ENCODE measurements at regions not wholly inside any gene's neighbourhood (a gene's known extent, or its start where the extent isn't known, plus 50 kb on each side); places are given as distances from the start of the nearest gene placed in this dataset.

- no peak for DNase-seq (ENCODE audit: low read depth, low spot score)
- H3K4me1 ChIP-seq (ENCODE audit: control insufficient read depth, insufficient read depth, low read length) = peaks cover 1% of the 10 kb centered on the region; the same call in 1 of the 2 replicates
- H3K9me3 ChIP-seq (ENCODE audit: control insufficient read depth, insufficient read depth, low read length) = no peaks in the 10 kb centered on the region
- no peak overlapping the region for H3K4me3 ChIP-seq (ENCODE audit: low read length)
- H3K36me3 ChIP-seq (ENCODE audit: control insufficient read depth, insufficient read depth, low read length) = no peaks in the 10 kb centered on the region
- no CpG with 5 or more reads among the region's 6 CpGs for WGBS (ENCODE audit: insufficient coverage, insufficient read length)
- no peaks in the 10 kb centered on the region for H3K27me3 ChIP-seq (ENCODE audit: control insufficient read depth, insufficient read depth, low read length)
- no peak overlapping the region for H3K27ac ChIP-seq (ENCODE audit: low read length)
Observed at GRCh38 chr1:30325999-30326398, 397.4 kb downstream of the MATN1 start.

DNA sequence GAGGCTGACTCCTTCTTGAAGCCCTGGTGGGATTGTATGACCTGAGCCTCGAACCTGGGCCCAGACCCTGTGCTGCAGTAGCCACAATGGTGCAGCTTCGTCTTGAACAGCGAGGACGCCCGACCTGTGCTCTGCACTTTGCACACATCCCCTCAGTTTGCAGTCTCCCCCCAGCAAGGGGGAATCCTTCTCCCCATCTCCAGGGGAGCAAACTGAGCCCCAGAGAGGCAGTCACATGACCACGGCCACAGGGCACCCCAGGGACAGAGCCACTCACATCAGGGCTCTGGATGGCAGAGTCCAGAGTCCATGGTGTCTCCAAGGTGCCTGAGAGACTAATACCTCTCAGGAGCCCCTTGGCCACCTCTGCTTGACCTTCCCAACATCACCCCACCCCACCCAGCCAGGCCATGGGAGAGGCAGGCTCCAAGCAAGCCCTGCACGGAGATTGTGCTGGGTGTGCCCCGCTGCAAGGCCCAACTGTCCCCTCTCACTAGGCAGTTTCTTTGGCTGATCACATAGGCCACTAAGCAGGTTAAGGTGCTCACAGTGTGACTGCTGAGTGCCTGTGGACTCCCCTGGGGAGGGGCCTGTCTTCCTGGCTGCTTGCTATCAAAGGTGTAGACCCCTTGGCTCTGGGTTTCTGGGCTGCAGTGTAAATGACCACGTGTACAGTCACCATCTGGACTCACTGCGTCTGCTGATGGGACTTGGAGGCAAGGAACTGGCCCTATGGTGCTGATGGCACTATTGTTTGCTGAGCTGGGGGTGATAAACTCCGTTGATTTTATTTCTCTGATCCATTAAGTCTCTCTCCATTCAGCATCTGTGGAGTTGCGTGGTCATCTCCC lies 398.1 kb downstream of the MATN1 start:
- no CpG with 5 or more reads among the region's 12 CpGs for WGBS (ENCODE audit: insufficient coverage, insufficient read length)
- Histone ChIP-seq H3K27ac (ENCODE audit: low read length) (no peak overlapping the region), H3K4me1 (ENCODE audit: control insufficient read depth, insufficient read depth, low read length) (peaks cover 1% of the 10 kb centered on the region; the same call in 1 of the 2 replicates), H3K9me3 (ENCODE audit: control insufficient read depth, insufficient read depth, low read length) (no peaks in the 10 kb centered on the region), H3K4me3 (ENCODE audit: low read length) (no peak overlapping the region), H3K27me3 (ENCODE audit: control insufficient read depth, insufficient read depth, low read length) (no peaks in the 10 kb centered on the region), H3K36me3 (ENCODE audit: control insufficient read depth, insufficient read depth, low read length) (no peaks in the 10 kb centered on the region)
- DNase-seq (ENCODE audit: low read depth, low spot score) = no peak

DNA sequence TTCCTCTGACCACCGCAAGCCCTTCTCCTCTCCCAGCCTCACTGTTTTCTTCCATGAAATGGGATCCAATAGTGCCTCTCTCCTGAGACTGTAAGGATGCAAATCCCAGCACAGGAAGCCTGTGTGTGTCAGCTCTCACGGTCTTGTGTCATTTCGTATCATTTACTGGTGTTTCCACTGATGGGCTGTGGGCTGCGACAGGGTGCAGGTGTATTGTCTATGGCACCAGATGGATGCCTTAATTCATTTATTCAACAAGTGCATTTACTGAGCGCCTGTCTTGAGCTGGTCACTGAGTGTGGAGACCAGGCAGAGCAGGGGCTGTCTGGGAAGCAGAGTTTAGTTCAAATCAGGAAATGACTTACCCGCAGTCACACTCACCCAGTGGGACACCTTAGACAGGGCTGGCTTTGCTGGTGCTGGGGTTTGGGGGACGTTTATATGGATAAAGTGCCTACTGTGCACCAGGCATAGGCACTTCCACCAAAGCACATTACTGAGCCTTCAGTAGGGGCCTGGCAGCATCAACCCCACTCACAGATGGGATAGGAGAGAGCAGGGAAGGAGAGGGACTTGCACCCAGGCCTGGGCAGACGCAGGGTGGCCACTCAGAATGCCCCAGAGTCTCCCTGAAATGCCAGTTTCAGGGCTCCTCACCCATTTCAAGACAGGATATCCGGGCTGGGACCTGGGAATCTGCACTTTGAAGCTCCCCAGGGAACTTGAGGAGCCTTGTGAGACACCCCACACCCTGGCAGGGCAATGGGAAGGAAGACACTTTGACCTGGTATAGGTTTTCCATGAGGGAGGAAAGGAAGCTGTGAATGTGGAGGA lies 398.9 kb downstream of the MATN1 start:
- DNase-seq (ENCODE audit: low read depth, low spot score) = no peak
- Histone ChIP-seq H3K27me3 (ENCODE audit: control insufficient read depth, insufficient read depth, low read length) (no peaks in the 10 kb centered on the region), H3K4me3 (ENCODE audit: low read length) (no peak overlapping the region), H3K4me1 (ENCODE audit: control insufficient read depth, insufficient read depth, low read length) (peaks cover 1% of the 10 kb centered on the region; the same call in 1 of the 2 replicates), H3K9me3 (ENCODE audit: control insufficient read depth, insufficient read depth, low read length) (no peaks in the 10 kb centered on the region), H3K27ac (ENCODE audit: low read length) (no peak overlapping the region), H3K36me3 (ENCODE audit: control insufficient read depth, insufficient read depth, low read length) (no peaks in the 10 kb centered on the region)
- WGBS (ENCODE audit: insufficient coverage, insufficient read length) = no CpG with 5 or more reads among the region's 9 CpGs

DNA sequence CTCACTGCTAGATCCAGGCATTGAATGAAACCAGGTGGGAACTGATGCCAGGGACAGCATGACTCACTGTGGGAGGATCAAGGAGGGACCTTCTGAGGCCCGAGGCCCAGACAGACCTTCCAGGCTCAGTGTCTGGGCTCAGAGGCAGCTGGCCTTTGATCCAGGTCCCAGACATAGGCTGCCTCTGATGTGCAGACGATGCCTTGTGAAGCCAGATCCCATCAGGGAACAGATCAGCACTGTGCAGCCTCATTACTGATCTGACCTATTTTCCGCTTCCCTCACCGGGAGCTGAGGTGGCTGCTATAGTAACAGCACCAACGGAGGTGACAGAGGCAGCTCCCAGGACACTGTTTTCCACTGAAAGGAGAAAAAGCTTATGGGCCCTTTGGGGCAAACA lies 399.5 kb downstream of the MATN1 start:
- no peak for DNase-seq (ENCODE audit: low read depth, low spot score)
- H3K4me1 ChIP-seq (ENCODE audit: control insufficient read depth, insufficient read depth, low read length) = peaks cover 1% of the 10 kb centered on the region; the same call in 1 of the 2 replicates
- H3K27ac ChIP-seq (ENCODE audit: low read length) = no peak overlapping the region
- H3K36me3 ChIP-seq (ENCODE audit: control insufficient read depth, insufficient read depth, low read length) = no peaks in the 10 kb centered on the region
- no peak overlapping the region for H3K4me3 ChIP-seq (ENCODE audit: low read length)
- no peaks in the 10 kb centered on the region for H3K27me3 ChIP-seq (ENCODE audit: control insufficient read depth, insufficient read depth, low read length)
- no CpG with 5 or more reads among the region's 5 CpGs for WGBS (ENCODE audit: insufficient coverage, insufficient read length)
- no peaks in the 10 kb centered on the region for H3K9me3 ChIP-seq (ENCODE audit: control insufficient read depth, insufficient read depth, low read length)

- Histone ChIP-seq H3K4me1 (ENCODE audit: control insufficient read depth, insufficient read depth, low read length) (peaks cover 1% of the 10 kb centered on the region; the same call in 1 of the 2 replicates), H3K36me3 (ENCODE audit: control insufficient read depth, insufficient read depth, low read length) (no peaks in the 10 kb centered on the region), H3K9me3 (ENCODE audit: control insufficient read depth, insufficient read depth, low read length) (no peaks in the 10 kb centered on the region), H3K27ac (ENCODE audit: low read length) (no peak overlapping the region), H3K4me3 (ENCODE audit: low read length) (no peak overlapping the region), H3K27me3 (ENCODE audit: control insufficient read depth, insufficient read depth, low read length) (no peaks in the 10 kb centered on the region)
- WGBS (ENCODE audit: insufficient coverage, insufficient read length) = no CpG with 5 or more reads among the region's 3 CpGs
- DNase-seq (ENCODE audit: low read depth, low spot score) = no peak
Observed at GRCh38 chr1:30323352-30323751, 400.0 kb downstream of the MATN1 start.

DNA sequence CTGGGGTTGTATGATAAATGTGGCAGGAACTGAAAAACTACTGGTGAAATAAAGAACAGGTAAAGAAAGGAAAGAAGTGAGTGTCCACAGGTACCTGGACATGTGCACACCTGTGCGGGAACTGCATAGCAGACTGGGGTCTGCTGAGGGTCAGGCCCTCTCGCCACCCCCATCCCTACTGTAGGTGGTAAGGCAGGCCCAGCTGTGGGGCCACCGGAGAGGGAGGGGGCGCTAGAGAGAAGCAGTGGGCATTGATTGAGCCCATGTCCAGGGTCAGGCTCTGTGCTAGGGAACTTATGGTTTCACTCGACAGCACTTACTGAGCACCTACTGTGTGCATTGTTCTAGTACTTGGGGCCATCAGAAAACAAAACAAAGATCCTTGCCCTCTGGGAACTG lies 400.5 kb downstream of the MATN1 start:
- WGBS (ENCODE audit: insufficient coverage, insufficient read length) = no CpG with 5 or more reads among the region's 5 CpGs
- H3K4me1 ChIP-seq (ENCODE audit: control insufficient read depth, insufficient read depth, low read length) = peaks cover 1% of the 10 kb centered on the region; the same call in 1 of the 2 replicates
- H3K4me3 ChIP-seq (ENCODE audit: low read length) = no peak overlapping the region
- H3K27ac ChIP-seq (ENCODE audit: low read length) = no peak overlapping the region
- H3K36me3 ChIP-seq (ENCODE audit: control insufficient read depth, insufficient read depth, low read length) = no peaks in the 10 kb centered on the region
- H3K9me3 ChIP-seq (ENCODE audit: control insufficient read depth, insufficient read depth, low read length) = no peaks in the 10 kb centered on the region
- H3K27me3 ChIP-seq (ENCODE audit: control insufficient read depth, insufficient read depth, low read length) = no peaks in the 10 kb centered on the region
- no peak for DNase-seq (ENCODE audit: low read depth, low spot score)

- H3K9me3 ChIP-seq (ENCODE audit: control insufficient read depth, insufficient read depth, low read length) = no peaks in the 10 kb centered on the region
- H3K4me1 ChIP-seq (ENCODE audit: control insufficient read depth, insufficient read depth, low read length) = peaks cover 1% of the 10 kb centered on the region; the same call in 1 of the 2 replicates
- no peak for DNase-seq (ENCODE audit: low read depth, low spot score)
- WGBS (ENCODE audit: insufficient coverage, insufficient read length) = no CpG with 5 or more reads among the region's 10 CpGs
- H3K27me3 ChIP-seq (ENCODE audit: control insufficient read depth, insufficient read depth, low read length) = no peaks in the 10 kb centered on the region
- H3K4me3 ChIP-seq (ENCODE audit: low read length) = no peak overlapping the region
- H3K36me3 ChIP-seq (ENCODE audit: control insufficient read depth, insufficient read depth, low read length) = no peaks in the 10 kb centered on the region
- H3K27ac ChIP-seq (ENCODE audit: low read length) = no peak overlapping the region
Observed at GRCh38 chr1:30321996-30322858, 401.2 kb downstream of the MATN1 start.

DNA sequence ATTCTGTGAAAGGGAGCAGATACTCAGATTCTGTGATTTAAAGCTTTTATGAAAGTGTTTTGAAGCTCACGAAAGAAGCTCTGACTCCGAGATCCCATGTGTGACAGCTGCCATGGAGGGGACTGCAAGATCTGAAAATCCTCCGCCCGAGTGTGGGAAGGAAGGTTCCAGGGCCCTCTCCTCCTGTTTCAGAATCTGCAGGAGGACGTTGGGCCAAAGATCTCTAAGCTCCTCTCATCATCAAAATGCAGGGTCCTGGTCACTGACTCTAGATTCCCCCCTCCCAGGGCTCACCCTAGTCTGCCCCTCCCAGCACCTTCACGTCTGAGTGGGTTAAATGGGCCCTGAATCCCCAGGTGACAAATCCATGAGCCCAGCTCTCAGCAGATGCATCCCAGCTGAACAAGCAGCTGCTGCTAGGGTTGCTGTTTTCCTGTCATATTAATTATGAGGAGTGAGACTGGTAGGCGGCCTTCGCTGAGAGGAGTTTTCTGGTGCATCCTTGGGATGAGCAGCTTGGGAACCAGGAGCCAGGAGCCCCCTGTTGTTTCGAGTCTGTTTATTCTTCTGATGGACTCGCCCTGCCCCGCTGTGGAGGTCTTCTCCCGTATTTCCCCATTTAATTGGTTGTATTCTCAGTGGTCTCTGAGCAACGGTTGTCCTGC lies 402.0 kb downstream of the MATN1 start:
- Histone ChIP-seq H3K36me3 (ENCODE audit: control insufficient read depth, insufficient read depth, low read length) (no peaks in the 10 kb centered on the region), H3K4me3 (ENCODE audit: low read length) (no peak overlapping the region), H3K27ac (ENCODE audit: low read length) (no peak overlapping the region), H3K27me3 (ENCODE audit: control insufficient read depth, insufficient read depth, low read length) (no peaks in the 10 kb centered on the region), H3K9me3 (ENCODE audit: control insufficient read depth, insufficient read depth, low read length) (no peaks in the 10 kb centered on the region), H3K4me1 (ENCODE audit: control insufficient read depth, insufficient read depth, low read length) (peaks cover 1% of the 10 kb centered on the region; the same call in 1 of the 2 replicates)
- WGBS (ENCODE audit: insufficient coverage, insufficient read length) = no CpG with 5 or more reads among the region's 13 CpGs
- no peak for DNase-seq (ENCODE audit: low read depth, low spot score)

DNA sequence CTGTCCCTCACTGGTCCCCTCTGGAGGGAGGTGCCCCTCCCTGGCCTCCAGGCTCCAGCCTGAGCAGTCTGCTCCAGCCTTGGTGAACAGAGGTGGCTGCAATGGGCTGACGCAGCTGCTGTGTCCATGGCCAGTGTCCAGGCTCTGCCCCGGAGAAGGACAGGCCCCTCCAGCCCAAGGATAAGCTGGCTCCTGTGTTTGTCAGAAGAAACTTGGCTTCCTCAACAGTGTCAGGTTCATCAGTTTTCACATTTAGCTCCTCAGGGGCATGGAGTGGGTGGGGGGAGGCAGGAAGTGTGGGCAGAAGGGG lies 402.8 kb downstream of the MATN1 start:
- Histone ChIP-seq H3K27ac (ENCODE audit: low read length) (no peak overlapping the region), H3K4me1 (ENCODE audit: control insufficient read depth, insufficient read depth, low read length) (no peaks in the 10 kb centered on the region), H3K27me3 (ENCODE audit: control insufficient read depth, insufficient read depth, low read length) (no peaks in the 10 kb centered on the region), H3K36me3 (ENCODE audit: control insufficient read depth, insufficient read depth, low read length) (no peaks in the 10 kb centered on the region), H3K9me3 (ENCODE audit: control insufficient read depth, insufficient read depth, low read length) (no peaks in the 10 kb centered on the region), H3K4me3 (ENCODE audit: low read length) (no peak overlapping the region)
- no CpG with 5 or more reads among the region's 2 CpGs for WGBS (ENCODE audit: insufficient coverage, insufficient read length)
- DNase-seq (ENCODE audit: low read depth, low spot score) = no peak
